ENCODE measurements at regions not wholly inside any gene's neighbourhood (a gene's known extent, or its start where the extent isn't known, plus 50 kb on each side); places are given as distances from the start of the nearest gene placed in this dataset.

- TF ChIP-seq ZNF8 (CRISPR knock-in tag; IDR thresholded peaks at IDR 0.05): no peak
- TF ChIP-seq TCF4 (CRISPR knock-in tag; IDR thresholded peaks at IDR 0.05; ENCODE audit: borderline replicate concordance): no peak
- no peak for TF ChIP-seq ZFP3 (CRISPR knock-in tag; IDR thresholded peaks at IDR 0.05)
- TF ChIP-seq ZNF70 (CRISPR knock-in tag; IDR thresholded peaks at IDR 0.05): no peak
- no peak for TF ChIP-seq ISL1 (CRISPR knock-in tag; IDR thresholded peaks at IDR 0.05)
- TF ChIP-seq PPARA (CRISPR knock-in tag; IDR thresholded peaks at IDR 0.05; ENCODE audit: borderline replicate concordance): no peak
- no peak for TF ChIP-seq ZFP30 (CRISPR knock-in tag; IDR thresholded peaks at IDR 0.05)
- no peak for TF ChIP-seq ZNF565 (CRISPR knock-in tag; conservative IDR thresholded peaks at IDR 0.05; ENCODE audit: low read depth)
- no peak for TF ChIP-seq ESRRG (CRISPR knock-in tag; IDR thresholded peaks at IDR 0.05)
- no peak for TF ChIP-seq ZC3H10 (CRISPR knock-in tag; IDR thresholded peaks at IDR 0.05)
- TF ChIP-seq CSDC2 (CRISPR knock-in tag; IDR thresholded peaks at IDR 0.05): no peak
- TF ChIP-seq CSRNP3 (CRISPR knock-in tag; IDR thresholded peaks at IDR 0.05): no peak
- no peak for TF ChIP-seq TSHZ2 (CRISPR knock-in tag; IDR thresholded peaks at IDR 0.05)
- no peak for TF ChIP-seq CREB5 (CRISPR knock-in tag; IDR thresholded peaks at IDR 0.05; ENCODE audit: low read depth)
- TF ChIP-seq RARB (CRISPR knock-in tag; IDR thresholded peaks at IDR 0.05): no peak
- TF ChIP-seq GLIS3 (CRISPR knock-in tag; IDR thresholded peaks at IDR 0.05): no peak
- TF ChIP-seq TOX (CRISPR knock-in tag; IDR thresholded peaks at IDR 0.05; ENCODE audit: borderline replicate concordance): no peak
- TF ChIP-seq POU6F1 (CRISPR knock-in tag; IDR thresholded peaks at IDR 0.05; ENCODE audit: borderline replicate concordance, low read depth): no peak
- no peak for TF ChIP-seq SNAI2 (CRISPR knock-in tag; IDR thresholded peaks at IDR 0.05)
- no peak for TF ChIP-seq ARNTL (CRISPR knock-in tag; IDR thresholded peaks at IDR 0.05; ENCODE audit: borderline replicate concordance, low read depth)
- ATAC-seq: no peak
Observed at GRCh38 chr6:14060971-14061370, 56.6 kb upstream of the CD83 start.

GRCh38 chr6:14061643-14062042 lies 55.9 kb upstream of the CD83 start:
- no peak for ATAC-seq
- TF ChIP-seq POU6F1 (CRISPR knock-in tag; IDR thresholded peaks at IDR 0.05; ENCODE audit: borderline replicate concordance, low read depth) (no peak), PPARA (CRISPR knock-in tag; IDR thresholded peaks at IDR 0.05; ENCODE audit: borderline replicate concordance) (no peak), ISL1 (CRISPR knock-in tag; IDR thresholded peaks at IDR 0.05) (no peak), RARB (CRISPR knock-in tag; IDR thresholded peaks at IDR 0.05) (no peak), ESRRG (CRISPR knock-in tag; IDR thresholded peaks at IDR 0.05) (no peak), ZNF70 (CRISPR knock-in tag; IDR thresholded peaks at IDR 0.05) (no peak), GLIS3 (CRISPR knock-in tag; IDR thresholded peaks at IDR 0.05) (no peak), CSDC2 (CRISPR knock-in tag; IDR thresholded peaks at IDR 0.05) (no peak), TSHZ2 (CRISPR knock-in tag; IDR thresholded peaks at IDR 0.05) (no peak), OSR1 (CRISPR knock-in tag; IDR thresholded peaks at IDR 0.05) (no peak)

All from SK-N-SH treated with all-trans-retinoic acid at 6 μM for 48 hours (cell line).